Mammary epithelial cell (primary cell): ENCODE measurements at regions not wholly inside any gene's neighbourhood (a gene's known extent, or its start where the extent isn't known, plus 50 kb on each side); places are given as distances from the start of the nearest gene placed in this dataset.

Source experiments
- CTCF ChIP-seq, 2 donors: IDR thresholded peaks in 1 of 2; conservative IDR thresholded peaks in 1 of 2; 2 replicates each; pipeline ENCODE4 v1.5.1; 2011 to 2012; ENCODE audit warnings: inconsistent platforms in 2 of 2, low read length in 2 of 2, mild to moderate bottlenecking in 2 of 2, control low read depth in 1 of 2, low read depth in 1 of 2; ENCODE audit not compliant: insufficient read depth in 1 of 2; ENCODE audit errors: extremely low read depth in 1 of 2
- EZH2 ChIP-seq: IDR thresholded peaks from 2 replicates; pipeline ENCODE4 v1.6.1; 2012; ENCODE audit warnings: low read length, inconsistent platforms, borderline replicate concordance

GRCh38 chr2:221111739-221112138, 460.4 kb downstream of the EPHA4 start:
- TF ChIP-seq EZH2 = no peak
- no peak for TF ChIP-seq CTCF (conservative IDR thresholded peaks at IDR 0.05 in 1 of 2, IDR thresholded peaks at IDR 0.05 in 1 of 2; ENCODE audit: extremely low read depth in 1 of 2, insufficient read depth in 1 of 2, low read depth in 1 of 2, low read length in 2 of 2)
